ENCODE measurements at regions not wholly inside any gene's neighbourhood (a gene's known extent, or its start where the extent isn't known, plus 50 kb on each side); places are given as distances from the start of the nearest gene placed in this dataset.

- DNase-seq (ENCODE audit: low read depth) = no peak
- no peak overlapping the region for H3K4me3 ChIP-seq (ENCODE audit: low read length)
- TF ChIP-seq CTCF (conservative IDR thresholded peaks at IDR 0.05; ENCODE audit: low read depth, low read length) = peak; percentile 28
Measured at GRCh38 chr9:18017136-18017535, 438.3 kb downstream of the SH3GL2 start.

GRCh38 chr9:18018221-18018620 lies 439.4 kb downstream of the SH3GL2 start:
- TF ChIP-seq CTCF (conservative IDR thresholded peaks at IDR 0.05; ENCODE audit: low read depth, low read length) = no peak
- peak; percentile 85 for DNase-seq (ENCODE audit: low read depth)
- H3K4me3 ChIP-seq (ENCODE audit: low read length) = no peak overlapping the region

GRCh38 chr9:18018661-18019060 lies 439.8 kb downstream of the SH3GL2 start:
- TF ChIP-seq CTCF (conservative IDR thresholded peaks at IDR 0.05; ENCODE audit: low read depth, low read length) = no peak
- no peak for DNase-seq (ENCODE audit: low read depth)
- no peak overlapping the region for H3K4me3 ChIP-seq (ENCODE audit: low read length)

- no peak for DNase-seq (ENCODE audit: low read depth)
- H3K4me3 ChIP-seq (ENCODE audit: low read length) = no peak overlapping the region
- no peak for TF ChIP-seq CTCF (conservative IDR thresholded peaks at IDR 0.05; ENCODE audit: low read depth, low read length)
Measured at GRCh38 chr9:18020121-18020745, 441.4 kb downstream of the SH3GL2 start.

GRCh38 chr9:18022642-18023041 lies 443.8 kb downstream of the SH3GL2 start:
- no peak for DNase-seq (ENCODE audit: low read depth)
- H3K4me3 ChIP-seq (ENCODE audit: low read length) = no peak overlapping the region
- TF ChIP-seq CTCF (conservative IDR thresholded peaks at IDR 0.05; ENCODE audit: low read depth, low read length) = no peak

GRCh38 chr9:18023332-18023731 lies 444.5 kb downstream of the SH3GL2 start:
- H3K4me3 ChIP-seq (ENCODE audit: low read length) = no peak overlapping the region
- no peak for TF ChIP-seq CTCF (conservative IDR thresholded peaks at IDR 0.05; ENCODE audit: low read depth, low read length)
- no peak for DNase-seq (ENCODE audit: low read depth)

GRCh38 chr9:18032636-18033035 lies 441.3 kb upstream of the ADAMTSL1 start:
- no peak for TF ChIP-seq CTCF (conservative IDR thresholded peaks at IDR 0.05; ENCODE audit: low read depth, low read length)

More at GRCh38 chr9:18032636-18033035, 441.3 kb upstream of the ADAMTSL1 start:
- DNase-seq (ENCODE audit: low read depth) = no peak
- no peak overlapping the region for H3K4me3 ChIP-seq (ENCODE audit: low read length)

Measured in retinal pigment epithelial cell (primary cell).